Parathyroid adenoma (tissue), 2 donors: ENCODE measurements at regions not wholly inside any gene's neighbourhood (a gene's known extent, or its start where the extent isn't known, plus 50 kb on each side); places are given as distances from the start of the nearest gene placed in this dataset.
"Not testable (repeated sequence)": the region's sequence is repeated elsewhere in the genome, so short reads cannot be mapped to it uniquely, and the experiment has no call there.

Source experiments
- H2AFZ ChIP-seq: fragments of 300-600 bp; sonication (generic); one replicate; pipeline ENCODE4 v1.7.0; 2017; ENCODE audit warnings: antibody characterized with exemption, mild to moderate bottlenecking
- H3K27ac ChIP-seq: fragments of 300-600 bp; sonication (generic); one replicate; pipeline ENCODE4 v1.7.0; 2017
- H3K27me3 ChIP-seq: fragments of 300-600 bp; sonication (generic); one replicate; pipeline ENCODE4 v1.7.0; 2017; ENCODE audit warnings: low read length; ENCODE audit not compliant: control insufficient read depth, insufficient read depth
- H3K36me3 ChIP-seq: fragments of 300-600 bp; sonication (generic); one replicate; pipeline ENCODE4 v1.7.0; 2017; ENCODE audit warnings: low read length; ENCODE audit not compliant: control insufficient read depth, insufficient read depth
- H3K4me1 ChIP-seq: fragments of 300-600 bp; sonication (generic); one replicate; pipeline ENCODE4 v1.7.0; 2017; ENCODE audit warnings: control low read depth
- H3K4me2 ChIP-seq: fragments of 300-600 bp; sonication (generic); one replicate; pipeline ENCODE4 v1.7.0; 2017; ENCODE audit warnings: low read length
- H3K4me3 ChIP-seq: fragments of 300-600 bp; sonication (generic); one replicate; pipeline ENCODE4 v1.7.0; 2017; ENCODE audit warnings: low read depth, low read length
- H3K79me2 ChIP-seq: fragments of 300-600 bp; sonication (generic); one replicate; pipeline ENCODE4 v1.7.0; 2017; ENCODE audit warnings: control low read depth
- H3K9ac ChIP-seq: fragments of 300-600 bp; sonication (generic); one replicate; pipeline ENCODE4 v1.7.0; 2017; ENCODE audit warnings: mild to moderate bottlenecking
- H3K9me3 ChIP-seq: fragments of 300-600 bp; sonication (generic); one replicate; pipeline ENCODE4 v1.7.0; 2017; ENCODE audit warnings: low read length; ENCODE audit not compliant: control insufficient read depth
- TF ChIP-seq, protein P1 (sequence below): fragments of 300-600 bp; sonication (generic); IDR thresholded peaks from one replicate; pipeline ENCODE4 v1.7.0; 2017; ENCODE audit warnings: antibody characterized with exemption, mild to moderate bottlenecking
- donor health status: primary hyperparathyroidism.

DNA sequence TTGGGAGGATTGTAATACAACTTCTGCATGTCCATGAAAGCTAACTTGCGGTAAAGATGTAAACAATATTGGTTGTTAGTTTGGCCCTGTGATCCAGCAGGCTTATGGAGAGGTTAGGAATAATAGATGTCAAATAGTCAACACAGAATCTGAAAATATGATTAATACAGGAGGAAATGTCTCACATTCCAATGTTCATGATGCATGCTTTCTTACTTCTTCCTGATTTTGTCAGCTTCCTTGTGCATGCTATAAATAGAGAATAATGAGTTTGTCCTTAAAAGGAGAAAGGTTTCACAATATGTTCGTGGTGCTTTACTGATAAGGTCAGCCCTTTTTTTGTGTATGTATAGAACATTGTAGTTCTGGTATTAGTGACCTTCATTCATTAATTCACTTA, 136.7 kb downstream of the MMUT start:
- TF ChIP-seq, protein P1, sequence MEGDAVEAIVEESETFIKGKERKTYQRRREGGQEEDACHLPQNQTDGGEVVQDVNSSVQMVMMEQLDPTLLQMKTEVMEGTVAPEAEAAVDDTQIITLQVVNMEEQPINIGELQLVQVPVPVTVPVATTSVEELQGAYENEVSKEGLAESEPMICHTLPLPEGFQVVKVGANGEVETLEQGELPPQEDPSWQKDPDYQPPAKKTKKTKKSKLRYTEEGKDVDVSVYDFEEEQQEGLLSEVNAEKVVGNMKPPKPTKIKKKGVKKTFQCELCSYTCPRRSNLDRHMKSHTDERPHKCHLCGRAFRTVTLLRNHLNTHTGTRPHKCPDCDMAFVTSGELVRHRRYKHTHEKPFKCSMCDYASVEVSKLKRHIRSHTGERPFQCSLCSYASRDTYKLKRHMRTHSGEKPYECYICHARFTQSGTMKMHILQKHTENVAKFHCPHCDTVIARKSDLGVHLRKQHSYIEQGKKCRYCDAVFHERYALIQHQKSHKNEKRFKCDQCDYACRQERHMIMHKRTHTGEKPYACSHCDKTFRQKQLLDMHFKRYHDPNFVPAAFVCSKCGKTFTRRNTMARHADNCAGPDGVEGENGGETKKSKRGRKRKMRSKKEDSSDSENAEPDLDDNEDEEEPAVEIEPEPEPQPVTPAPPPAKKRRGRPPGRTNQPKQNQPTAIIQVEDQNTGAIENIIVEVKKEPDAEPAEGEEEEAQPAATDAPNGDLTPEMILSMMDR: no peak
- Histone ChIP-seq H3K9me3 (no peaks in the 10 kb centered on the region), H3K27ac (no peak overlapping the region), H3K4me1 (no peaks in the 10 kb centered on the region), H3K36me3 (no peaks in the 10 kb centered on the region), H3K4me3 (no peak overlapping the region), H2AFZ (no peak overlapping the region), H3K4me2 (no peak overlapping the region), H3K79me2 (no peaks in the 10 kb centered on the region), H3K9ac (no peak overlapping the region), H3K27me3 (no peaks in the 10 kb centered on the region)

DNA sequence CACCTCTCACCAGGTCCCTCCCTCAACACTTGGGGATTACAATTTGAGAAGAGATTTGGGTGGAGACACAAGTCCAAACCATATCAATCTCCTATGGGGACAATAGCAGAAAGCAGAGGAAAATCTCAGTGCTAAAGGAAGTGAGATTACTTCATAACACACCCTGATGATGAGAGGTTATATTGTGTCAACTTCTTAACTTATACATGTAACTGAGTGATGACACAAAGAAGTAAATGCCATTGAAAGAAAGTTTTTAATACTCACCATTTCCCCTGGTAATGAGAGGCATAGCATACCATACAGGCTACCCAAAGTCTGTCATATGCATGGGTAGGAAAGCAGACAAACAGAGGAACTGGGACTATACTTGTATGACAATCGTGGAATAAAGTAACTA, 137.2 kb downstream of the MMUT start:
- H3K27me3 ChIP-seq: no peaks in the 10 kb centered on the region
- no peak overlapping the region for H3K27ac ChIP-seq
- H3K4me3 ChIP-seq: no peak overlapping the region

DNA sequence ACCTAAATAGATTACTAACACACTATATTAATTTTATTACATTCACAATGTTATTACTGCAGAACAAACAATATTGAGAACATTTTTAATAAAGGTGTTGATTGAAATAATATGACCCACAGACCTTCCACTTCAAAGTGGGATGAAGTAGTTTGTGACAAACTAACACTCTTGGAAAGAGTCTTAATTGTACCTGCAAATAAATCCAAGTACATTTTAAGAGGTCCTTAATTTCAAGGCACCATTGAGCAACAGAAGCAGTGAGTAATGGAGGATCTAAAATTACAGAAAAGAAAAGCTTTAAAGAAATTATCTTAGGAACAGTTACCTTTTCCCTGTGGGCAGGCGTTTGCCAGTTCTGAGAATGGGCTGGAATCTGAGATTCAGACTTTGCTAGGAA, 140.2 kb downstream of the MMUT start:
- Histone ChIP-seq H3K79me2 (no peaks in the 10 kb centered on the region), H3K9ac (no peak overlapping the region), H3K27ac (no peak overlapping the region), H2AFZ (no peak overlapping the region), H3K4me3 (no peak overlapping the region), H3K4me1 (no peaks in the 10 kb centered on the region), H3K9me3 (no peaks in the 10 kb centered on the region), H3K4me2 (no peak overlapping the region), H3K36me3 (no peaks in the 10 kb centered on the region), H3K27me3 (no peaks in the 10 kb centered on the region)
- TF ChIP-seq, protein P1: no peak

More for the DNA sequence above, 137.2 kb downstream of the MMUT start:
- H3K9ac ChIP-seq: no peak overlapping the region
- H3K79me2 ChIP-seq: no peaks in the 10 kb centered on the region
- H3K9me3 ChIP-seq: no peaks in the 10 kb centered on the region
- no peaks in the 10 kb centered on the region for H3K36me3 ChIP-seq
- TF ChIP-seq, protein P1: no peak
- no peak overlapping the region for H2AFZ ChIP-seq
- no peak overlapping the region for H3K4me2 ChIP-seq
- no peaks in the 10 kb centered on the region for H3K4me1 ChIP-seq

DNA sequence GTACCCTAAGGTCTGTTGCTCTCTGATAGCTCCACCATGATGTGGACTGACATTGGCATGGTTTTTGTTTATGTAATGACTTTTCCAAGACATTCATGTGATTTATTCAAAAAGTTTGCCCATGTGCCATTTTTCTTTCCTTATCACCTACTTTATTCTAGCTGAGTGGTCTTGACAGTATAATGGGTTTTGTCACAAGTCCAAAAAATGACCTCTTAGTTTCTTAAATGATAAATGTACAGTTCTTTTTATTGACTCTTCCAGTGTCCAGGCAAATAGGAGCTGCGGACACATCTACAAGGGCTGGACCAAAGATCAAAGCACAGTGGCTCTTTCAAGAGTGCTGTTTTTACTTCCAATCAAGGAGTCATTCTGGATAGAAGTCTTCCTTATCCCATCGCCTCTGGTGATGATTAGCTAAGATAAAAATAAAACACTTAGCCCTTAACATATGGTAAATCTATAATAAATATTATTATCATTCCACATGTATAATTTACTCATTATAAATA, 141.4 kb downstream of the MMUT start:
- no peak overlapping the region for H3K27ac ChIP-seq
- H3K4me1 ChIP-seq: no peaks in the 10 kb centered on the region
- no peak overlapping the region for H2AFZ ChIP-seq
- H3K9ac ChIP-seq: no peak overlapping the region
- no peaks in the 10 kb centered on the region for H3K27me3 ChIP-seq
- no peaks in the 10 kb centered on the region for H3K79me2 ChIP-seq
- H3K4me2 ChIP-seq: no peak overlapping the region
- TF ChIP-seq, protein P1: no peak
- no peaks in the 10 kb centered on the region for H3K36me3 ChIP-seq
- H3K4me3 ChIP-seq: no peak overlapping the region
- H3K9me3 ChIP-seq: no peaks in the 10 kb centered on the region

DNA sequence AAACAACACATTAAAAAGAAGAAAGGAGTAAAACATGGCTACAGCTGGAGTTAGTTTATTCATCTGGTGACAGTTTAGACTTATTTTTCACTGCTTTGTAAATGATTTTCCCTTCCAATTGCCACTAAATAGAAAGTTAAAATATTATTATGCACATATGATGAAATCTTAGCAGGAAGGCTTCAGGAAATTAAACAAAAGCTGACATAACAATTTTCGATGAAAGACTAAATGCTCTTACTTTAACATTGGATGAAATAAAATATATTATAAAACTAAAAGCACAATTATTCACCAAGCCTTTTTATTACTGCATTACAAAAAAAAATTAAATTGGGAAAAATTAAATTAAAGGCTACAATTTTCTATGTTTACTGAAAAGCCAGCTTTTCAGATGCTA, 158.0 kb downstream of the MMUT start:
- H3K27ac ChIP-seq: no peak overlapping the region
- H3K79me2 ChIP-seq: no peaks in the 10 kb centered on the region
- H3K27me3 ChIP-seq: no peaks in the 10 kb centered on the region
- H3K4me1 ChIP-seq: no peaks in the 10 kb centered on the region
- H3K9ac ChIP-seq: no peak overlapping the region
- H2AFZ ChIP-seq: no peak overlapping the region
- H3K4me2 ChIP-seq: no peak overlapping the region
- H3K4me3 ChIP-seq: no peak overlapping the region
- no peaks in the 10 kb centered on the region for H3K9me3 ChIP-seq
- H3K36me3 ChIP-seq: no peaks in the 10 kb centered on the region
- TF ChIP-seq, protein P1: no peak

DNA sequence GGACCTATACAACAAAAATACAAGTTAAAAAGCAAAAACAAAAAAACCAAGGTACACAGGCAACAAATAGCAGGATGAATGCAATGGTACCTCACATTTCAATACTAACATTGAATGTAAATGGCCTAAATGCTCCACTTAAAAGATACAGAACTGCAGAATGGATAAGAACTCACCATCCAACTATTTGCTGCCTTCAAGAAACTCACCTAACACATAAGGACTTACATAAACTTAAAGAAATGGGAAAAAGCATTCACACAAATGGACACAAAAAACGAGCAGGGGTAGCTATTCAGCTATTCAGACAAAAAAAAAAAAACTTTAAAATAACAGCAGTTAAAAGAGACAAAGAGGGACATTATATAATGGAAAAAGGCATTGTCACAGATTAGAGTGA, 158.7 kb downstream of the MMUT start:
- H3K79me2 ChIP-seq, H3K36me3 ChIP-seq, H3K4me1 ChIP-seq, H3K27ac ChIP-seq, H3K27me3 ChIP-seq, H3K4me3 ChIP-seq, H3K9ac ChIP-seq, H2AFZ ChIP-seq, H3K9me3 ChIP-seq, H3K4me2 ChIP-seq: not testable (repeated sequence)
